HG03575 (cell line): ENCODE measurements at regions not wholly inside any gene's neighbourhood (a gene's known extent, or its start where the extent isn't known, plus 50 kb on each side); places are given as distances from the start of the nearest gene placed in this dataset.

Experiments used
- ATAC-seq: cut with Tn5 transposase; IDR thresholded peaks from one replicate; pipeline ENCODE4 v1.9.1; 2021; ENCODE audit not compliant: unreplicated experiment, insufficient number of reproducible peaks, low FRiP score; ENCODE audit errors: extremely low read depth

DNA sequence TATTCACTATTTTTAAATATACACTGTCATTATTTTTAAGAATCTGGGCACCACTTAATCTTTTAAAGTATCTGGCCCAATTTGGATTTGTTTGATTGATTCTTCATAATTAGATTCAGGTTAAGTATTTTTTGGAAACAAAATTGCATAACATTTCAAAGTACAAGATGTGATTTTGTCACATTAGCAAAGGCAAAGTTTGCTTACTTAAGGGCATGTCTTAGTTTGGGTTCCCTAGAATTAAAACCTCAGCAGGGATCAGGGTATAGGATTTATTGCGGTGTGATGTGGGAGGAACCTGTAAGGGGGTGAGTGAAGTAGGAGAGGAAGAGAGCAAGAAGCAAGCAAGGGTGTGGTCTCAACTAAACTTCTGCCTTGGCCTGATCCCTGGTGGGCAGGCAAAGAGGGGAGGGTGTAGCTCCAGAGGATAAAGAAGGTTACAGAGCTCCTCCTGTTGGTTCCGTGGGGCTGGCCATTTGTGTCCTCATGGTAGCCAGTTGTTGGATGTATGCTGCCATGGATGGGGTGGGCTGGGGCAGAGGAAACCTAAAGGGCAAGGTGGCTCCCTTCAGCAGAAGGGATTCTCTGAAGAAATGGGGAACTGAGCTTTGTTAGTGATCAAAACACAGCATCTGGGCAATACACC lies 668.7 kb upstream of the SLC35B3 start:
- no peak for ATAC-seq

DNA sequence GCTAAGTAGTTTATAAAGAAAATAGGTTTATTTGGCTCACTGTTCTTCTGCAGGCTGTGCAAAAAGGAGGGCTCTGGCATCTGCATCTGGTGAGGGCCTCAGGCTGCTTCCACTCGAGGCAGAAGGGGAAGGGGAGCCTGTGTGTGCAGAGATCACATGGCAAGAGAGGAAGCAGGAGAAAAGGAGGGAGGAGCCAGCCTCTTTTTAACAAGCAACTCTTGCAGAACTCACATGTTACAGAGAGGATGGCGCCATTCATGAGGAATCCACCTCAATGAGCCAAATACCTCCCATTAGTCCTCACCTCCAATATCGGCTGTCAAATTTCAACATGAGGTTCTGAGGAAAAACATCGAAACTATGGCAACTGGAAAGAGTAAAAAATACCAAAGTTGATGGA lies 666.6 kb upstream of the SLC35B3 start:
- ATAC-seq, result no peak

DNA sequence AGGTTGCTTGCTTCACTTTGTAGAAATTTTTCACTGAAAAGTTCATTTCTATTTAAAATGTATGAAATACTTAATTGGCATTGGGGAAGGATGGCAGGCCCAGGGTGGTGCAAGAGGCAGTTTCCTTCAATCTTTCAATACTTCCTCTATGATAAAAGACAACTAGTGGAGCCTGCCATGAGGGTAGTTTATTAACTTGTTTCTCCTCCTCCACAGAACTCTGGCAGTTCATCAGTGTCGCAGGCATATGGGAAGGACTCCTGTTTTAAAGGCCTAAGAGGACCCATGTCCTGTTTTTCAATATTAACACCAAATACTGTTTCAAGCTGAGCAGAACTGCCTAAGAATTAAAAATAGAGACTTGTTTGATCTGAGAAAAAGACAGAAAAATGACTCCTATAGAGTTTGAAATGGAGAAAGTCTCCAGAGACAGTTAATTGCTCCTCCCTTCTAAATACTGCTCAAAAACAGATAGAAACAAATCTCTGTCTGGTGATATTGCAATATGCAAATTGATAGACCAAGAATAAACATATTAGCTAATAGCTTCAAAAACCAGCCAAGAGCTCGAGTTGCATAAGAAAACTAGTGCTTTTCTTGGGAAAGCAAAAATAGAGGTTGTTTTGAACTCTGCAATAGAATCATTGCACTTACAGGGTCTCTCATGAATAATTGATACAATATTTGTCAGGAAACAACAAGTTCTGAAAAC lies 665.7 kb upstream of the SLC35B3 start:
- ATAC-seq, result no peak

DNA sequence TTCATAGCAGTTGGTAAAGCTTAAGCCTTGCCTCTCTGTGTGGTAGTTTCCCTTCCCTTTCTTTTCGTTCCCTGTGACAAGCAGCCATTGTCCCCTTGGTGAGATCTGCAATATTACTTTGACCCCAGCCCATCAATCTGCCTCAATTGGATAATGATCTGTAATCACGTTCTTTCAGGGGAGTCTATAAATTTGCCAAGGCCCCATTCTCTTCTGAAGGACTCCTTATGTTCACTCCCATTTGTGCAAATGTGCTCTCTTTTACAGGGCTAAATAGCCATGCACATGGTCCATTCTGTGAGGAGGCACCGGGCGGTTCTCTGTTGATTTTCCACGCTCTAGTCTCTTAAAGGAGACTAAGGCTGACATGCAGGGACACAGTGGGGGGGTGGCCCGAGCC lies 660.4 kb upstream of the SLC35B3 start:
- ATAC-seq, result no peak

DNA sequence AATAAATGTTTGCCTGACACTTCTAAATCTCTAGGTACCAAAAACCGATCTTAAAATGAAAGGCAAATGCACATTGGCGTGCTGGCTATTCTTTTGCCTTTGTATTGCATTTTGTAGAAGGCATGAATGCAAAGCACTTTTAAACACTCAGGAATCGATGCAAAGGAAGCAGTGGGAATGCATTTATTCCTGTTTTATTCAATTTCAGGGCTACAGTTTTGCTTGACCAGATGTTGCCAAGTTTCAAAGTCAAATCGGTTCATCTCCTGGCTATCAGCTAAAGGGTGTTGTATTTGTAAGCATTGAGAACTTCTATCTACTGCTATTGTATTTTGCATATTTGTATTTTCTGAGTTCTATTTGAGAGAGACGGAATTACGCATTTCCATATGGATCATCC lies 659.8 kb upstream of the SLC35B3 start:
- no peak for ATAC-seq

DNA sequence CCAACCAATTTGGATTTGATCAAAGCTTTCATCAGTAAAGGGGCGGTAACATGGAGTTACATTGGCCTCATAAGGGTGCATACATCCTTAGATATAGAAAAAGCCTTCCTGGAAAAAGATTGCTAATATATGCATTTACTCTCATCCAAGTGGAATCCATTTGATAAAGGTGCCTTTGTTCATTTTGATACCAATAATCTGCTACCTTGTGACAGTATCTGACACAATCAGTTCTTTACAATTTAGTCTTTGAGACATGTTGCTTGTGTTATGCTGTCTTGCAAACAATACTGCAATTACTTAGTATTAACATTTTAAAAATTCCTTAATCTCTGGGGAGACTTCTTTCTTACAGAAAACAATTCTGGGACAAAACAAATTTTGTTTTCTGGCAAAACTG lies 654.4 kb upstream of the SLC35B3 start:
- ATAC-seq, result no peak

DNA sequence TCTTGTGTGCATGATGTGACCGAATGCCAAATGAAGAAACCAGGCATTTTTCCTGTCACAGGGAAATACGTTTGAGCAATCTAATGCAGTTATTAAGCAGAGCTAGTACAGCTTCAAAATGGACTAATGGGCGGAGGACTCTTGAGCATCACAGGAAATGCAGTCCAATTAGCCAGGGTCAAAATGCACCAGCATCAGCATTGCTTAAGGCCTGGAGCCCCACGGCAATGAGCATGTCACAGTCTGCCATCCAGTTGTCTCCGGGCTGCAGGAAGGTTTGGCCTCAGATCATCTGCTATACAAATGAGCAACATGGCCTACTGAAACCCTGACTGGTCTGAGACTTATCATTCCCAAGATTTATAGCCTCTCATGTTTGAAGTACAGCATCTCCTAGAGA lies 652.1 kb upstream of the SLC35B3 start:
- ATAC-seq, result no peak

DNA sequence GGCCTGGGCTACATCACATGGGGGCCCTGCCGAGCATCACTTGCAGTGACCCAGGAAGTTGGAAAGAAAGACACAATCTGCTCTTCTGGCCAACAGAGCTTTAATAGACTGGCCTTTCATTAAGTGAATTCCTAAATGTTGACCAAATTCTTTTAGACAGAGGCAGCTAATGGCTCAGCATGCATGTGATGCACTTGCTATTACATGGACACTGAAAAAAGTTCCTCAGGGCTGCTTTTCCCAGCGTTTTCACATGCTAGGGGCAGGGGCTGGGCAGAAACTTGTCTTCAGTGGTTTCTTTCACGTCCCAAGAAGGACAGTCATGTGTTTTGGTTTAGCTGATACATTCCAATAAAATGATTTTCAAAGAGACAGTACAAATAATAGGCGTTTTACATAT lies 651.0 kb upstream of the SLC35B3 start:
- no peak for ATAC-seq

DNA sequence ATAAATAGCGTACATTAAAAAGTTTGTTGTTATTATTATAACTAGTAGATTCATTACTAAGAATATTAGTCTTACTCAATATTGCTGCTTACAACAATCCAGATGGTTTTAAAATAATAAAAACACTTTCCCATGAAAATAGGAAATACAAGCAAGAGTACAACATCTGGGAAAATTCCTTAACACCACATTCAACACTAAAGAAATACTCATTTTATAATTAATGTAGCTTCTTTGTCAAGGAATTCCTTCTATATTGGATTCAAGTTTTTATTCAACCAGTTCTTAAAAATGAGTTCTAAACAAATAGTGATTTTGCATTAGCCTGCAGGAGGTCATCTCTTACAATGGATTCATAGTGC lies 650.3 kb upstream of the SLC35B3 start:
- ATAC-seq, result no peak

DNA sequence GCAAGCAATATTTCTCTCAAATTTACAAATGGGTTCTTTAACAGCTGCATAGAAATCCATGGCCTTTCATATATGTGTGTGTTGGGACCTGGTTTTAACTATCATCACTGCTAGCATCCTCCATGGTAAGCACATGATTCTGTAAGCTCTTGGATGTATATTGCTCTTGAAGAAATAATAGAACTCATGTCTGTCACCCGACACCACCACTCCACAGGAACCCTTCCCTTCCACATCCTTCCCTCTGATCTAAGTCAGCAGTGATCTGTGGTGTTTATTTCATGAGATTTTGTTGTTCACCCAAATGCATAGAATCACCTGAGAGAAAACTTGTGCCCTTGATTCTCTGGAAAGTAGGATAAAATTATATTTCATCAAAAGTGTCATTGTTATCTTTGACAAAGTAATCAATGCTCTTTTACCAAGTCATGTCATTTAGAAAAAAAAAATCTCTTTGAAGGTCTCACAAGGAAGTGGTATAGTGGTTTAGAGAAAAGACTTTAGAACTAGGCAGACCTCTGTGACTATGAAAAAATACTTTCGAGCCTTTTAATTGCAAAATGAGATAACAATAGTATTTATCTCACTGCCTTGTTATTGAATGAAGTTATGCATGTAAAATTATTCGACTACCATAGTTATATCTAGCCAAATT lies 649.8 kb upstream of the SLC35B3 start:
- ATAC-seq, result no peak

DNA sequence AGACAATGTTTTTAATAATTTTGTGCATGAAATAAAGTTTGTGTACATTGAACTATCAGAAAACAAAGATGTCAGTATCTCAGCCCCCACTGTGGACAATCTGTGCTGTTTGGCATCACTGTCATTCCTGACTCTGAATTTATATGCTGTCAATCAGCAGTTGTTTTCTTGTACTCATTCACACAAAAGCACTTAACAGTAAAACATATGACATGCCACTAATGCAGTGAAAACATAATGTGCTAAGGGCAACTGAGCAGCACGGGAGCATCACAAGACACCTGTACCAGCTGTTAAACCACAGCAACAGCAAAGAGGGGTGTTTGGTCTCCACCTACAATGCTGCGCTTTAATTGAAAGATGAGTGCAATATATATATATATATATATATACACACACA lies 647.8 kb upstream of the SLC35B3 start:
- ATAC-seq, result no peak

DNA sequence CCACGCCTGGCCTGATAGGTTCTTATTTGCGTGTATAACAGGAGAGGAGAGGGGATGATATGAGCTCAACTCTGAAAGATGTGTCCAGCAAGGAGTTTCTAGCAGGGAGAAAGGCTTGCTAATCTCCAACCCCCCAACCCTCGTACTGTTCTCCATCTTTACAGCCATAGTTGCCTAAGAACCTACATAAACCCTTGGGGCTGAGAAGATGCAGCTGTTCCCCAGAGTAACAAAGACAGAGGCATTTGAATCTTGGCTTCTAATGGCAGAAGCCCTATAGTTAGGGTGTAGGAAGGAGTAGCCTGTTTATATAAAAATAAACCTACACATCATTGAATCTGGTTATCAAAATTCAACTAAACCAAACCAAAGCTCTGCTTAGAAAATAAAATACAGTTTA lies 631.4 kb upstream of the SLC35B3 start:
- no peak for ATAC-seq

DNA sequence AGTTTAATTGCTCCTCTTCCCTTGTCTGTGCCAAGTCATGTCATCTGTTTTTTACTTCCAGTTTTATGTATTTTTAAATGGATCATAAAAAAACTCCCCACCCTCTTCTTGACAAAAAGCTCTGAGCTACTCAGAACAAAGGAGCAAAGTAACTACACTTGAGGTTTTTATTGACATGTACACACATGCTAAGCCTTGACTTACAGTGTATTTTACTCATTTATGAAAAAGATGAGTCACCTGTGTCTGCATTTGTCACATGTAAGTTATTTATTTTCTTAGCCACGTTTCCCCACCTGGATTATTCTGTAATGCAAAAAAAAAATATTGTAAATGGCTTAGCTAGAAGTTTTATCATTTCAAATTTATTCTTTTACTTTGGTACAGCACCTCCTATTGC lies 628.8 kb upstream of the SLC35B3 start:
- no peak for ATAC-seq

DNA sequence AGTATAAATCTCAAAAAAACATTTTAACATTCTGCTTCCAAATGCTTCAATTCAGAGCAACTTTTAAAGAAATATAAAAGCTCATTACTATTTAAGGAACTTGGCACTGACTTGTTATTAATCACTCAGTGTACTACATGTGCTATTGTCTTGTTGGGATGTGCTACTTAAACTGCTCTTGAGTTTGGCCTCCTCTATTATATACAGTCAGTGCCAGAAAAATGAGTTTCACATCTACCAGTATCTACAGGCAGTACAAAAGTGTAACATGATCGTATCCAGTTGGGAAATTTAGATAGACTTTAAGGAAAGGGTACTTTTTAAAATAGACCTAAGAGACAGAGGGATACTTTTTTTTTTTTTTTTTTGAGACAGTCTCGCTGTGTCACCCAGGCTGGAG lies 627.3 kb upstream of the SLC35B3 start:
- no peak for ATAC-seq

DNA sequence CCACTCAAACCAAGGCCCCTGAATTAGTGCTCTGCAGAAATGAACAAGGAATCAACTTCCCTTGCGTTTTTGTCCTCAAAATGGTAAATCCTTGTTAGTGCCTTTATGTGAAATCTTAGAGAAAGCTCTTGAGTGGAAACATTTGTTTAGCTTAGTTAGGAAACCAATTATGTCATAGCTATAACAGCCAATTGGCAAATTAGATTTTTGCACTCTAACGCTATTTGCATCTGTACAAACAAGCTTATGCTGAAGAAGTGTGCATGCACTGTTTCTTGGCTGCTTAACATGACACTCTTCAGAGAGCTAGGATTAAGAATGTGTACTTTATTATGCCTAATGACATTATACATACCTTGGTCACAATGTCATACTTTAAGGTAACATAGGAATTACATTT lies 622.6 kb upstream of the SLC35B3 start:
- ATAC-seq, result no peak

DNA sequence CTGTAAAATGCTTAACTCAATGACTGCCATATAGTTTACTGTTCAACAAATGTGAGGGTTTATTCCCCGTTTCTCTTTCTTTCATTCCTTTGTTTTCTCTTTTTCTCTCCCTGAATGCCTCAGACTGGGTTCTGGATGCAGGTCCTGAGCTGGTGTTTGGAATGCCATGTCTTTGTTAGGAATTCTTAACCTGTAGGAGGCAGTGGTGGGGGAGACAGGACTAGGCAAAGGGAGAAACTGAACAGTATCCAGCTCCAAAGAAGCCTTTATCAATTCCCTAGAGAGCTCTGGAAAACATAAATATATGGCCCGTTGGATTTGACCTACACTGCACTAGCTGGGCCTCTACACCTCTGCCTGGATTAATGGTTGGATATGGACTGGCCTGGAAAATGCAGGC lies 621.2 kb upstream of the SLC35B3 start:
- ATAC-seq, result no peak

DNA sequence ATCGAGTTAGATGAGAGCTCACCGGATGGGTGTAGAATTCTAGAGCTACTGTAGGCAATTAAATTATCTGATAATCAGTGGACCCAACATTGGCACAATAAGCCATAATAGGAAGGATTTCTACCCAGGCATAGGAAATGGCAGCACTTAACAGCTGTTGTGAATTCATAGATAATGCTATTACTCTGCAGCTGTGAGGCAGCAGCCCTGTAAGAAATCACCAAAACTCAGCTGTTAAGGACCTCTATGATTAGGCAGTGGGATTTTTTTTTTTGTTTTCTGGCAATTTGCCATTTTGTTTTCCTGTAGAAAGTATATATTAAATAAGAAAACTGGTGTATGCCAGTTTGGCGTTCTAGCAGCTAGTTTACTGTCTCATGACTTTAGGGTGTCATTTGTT lies 609.1 kb upstream of the SLC35B3 start:
- ATAC-seq, result no peak

DNA sequence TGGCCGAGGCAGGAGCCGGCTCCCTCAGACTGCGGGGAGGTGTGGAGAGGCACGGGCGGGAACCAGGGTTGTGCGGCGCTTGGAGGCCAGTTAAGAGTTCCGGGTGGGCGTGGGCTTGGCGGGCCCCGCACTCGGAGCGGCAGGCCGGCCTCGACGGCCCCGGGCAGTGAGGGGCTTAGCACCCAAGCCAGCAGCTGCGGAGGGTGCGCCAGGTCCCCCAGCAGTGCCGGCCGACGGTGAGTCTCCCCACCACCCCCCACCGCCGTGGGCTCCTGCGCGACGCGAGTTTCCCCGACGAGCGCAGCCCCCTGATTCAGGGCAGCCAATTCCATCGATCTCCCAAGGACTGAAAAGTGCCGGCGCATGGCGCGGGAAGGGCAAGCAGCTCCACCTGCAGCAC lies 605.4 kb upstream of the SLC35B3 start:
- ATAC-seq, result no peak

DNA sequence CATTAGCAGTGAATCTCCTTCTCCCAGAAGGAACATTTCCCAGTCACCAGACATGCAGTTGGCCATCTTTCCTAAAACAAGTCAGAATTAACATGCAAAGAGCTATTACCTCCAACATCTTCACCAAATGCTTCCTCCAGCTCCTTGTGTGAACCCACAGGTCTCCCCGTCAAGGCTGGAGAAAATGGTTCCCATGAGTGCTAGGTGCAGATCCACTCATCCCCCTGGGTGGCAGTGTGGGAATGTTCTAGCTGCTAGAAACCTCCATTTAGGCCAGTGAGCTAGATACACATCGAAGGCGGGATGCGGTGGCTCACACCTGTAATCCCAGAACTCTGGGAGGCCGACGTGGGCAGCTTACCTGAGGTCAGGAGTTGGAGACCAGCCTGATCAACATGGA lies 603.9 kb upstream of the SLC35B3 start:
- no peak for ATAC-seq

DNA sequence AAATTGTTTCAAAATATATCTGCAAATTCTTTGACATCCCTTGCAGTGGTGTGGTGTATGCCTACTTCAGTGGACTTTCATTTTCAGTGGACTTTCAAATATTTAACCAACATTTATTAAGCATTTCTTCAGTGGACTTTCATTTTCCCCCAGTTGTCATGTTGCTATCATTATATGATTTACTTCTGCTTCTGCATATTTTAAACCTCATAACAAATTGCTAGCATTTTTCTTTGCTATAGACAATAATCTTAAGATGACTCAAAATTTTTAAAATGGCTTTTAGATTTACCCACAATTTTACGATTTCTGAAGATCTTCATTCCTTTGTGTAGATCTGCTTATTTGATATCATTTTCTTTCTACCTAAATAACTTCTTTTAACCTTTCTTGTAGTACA lies 592.7 kb upstream of the SLC35B3 start:
- no peak for ATAC-seq
